Activated CD4-positive, alpha-beta T cell treated with anti-CD3 and anti-CD28 coated beads, Interleukin-2, amount 10 ng/mL, durations not matched to agents 24 days and 14 days (primary cell): ENCODE measurements at regions not wholly inside any gene's neighbourhood (a gene's known extent, or its start where the extent isn't known, plus 50 kb on each side); places are given as distances from the start of the nearest gene placed in this dataset.

Source experiments
- DNase-seq: peaks from one replicate; pipeline ENCODE4 v3.0.0; 2022
- H3K27ac Mint-ChIP-seq: one replicate; pipeline ENCODE4 v1.8.0; 2022; ENCODE audit warnings: mild to moderate bottlenecking, mixed read lengths
- H3K27me3 Mint-ChIP-seq: one replicate; pipeline ENCODE4 v1.8.0; 2022; ENCODE audit warnings: mixed read lengths
- H3K36me3 Mint-ChIP-seq: one replicate; pipeline ENCODE4 v1.8.0; 2022; ENCODE audit warnings: low read depth, mild to moderate bottlenecking, mixed read lengths
- H3K4me1 Mint-ChIP-seq: one replicate; pipeline ENCODE4 v1.8.0; 2021; ENCODE audit warnings: mixed read lengths
- H3K4me3 Mint-ChIP-seq: one replicate; pipeline ENCODE4 v1.8.0; 2022; ENCODE audit warnings: mild to moderate bottlenecking, moderate library complexity, mixed read lengths
- H3K9me3 Mint-ChIP-seq: one replicate; pipeline ENCODE4 v1.8.0; 2021; ENCODE audit warnings: mixed read lengths
- intact Hi-C: fragments of 100-400 bp; cut with micrococcal nuclease; formaldehyde crosslinking; loops from one replicate; pipeline ENCODE4 v1.15.1; 2023

DNA sequence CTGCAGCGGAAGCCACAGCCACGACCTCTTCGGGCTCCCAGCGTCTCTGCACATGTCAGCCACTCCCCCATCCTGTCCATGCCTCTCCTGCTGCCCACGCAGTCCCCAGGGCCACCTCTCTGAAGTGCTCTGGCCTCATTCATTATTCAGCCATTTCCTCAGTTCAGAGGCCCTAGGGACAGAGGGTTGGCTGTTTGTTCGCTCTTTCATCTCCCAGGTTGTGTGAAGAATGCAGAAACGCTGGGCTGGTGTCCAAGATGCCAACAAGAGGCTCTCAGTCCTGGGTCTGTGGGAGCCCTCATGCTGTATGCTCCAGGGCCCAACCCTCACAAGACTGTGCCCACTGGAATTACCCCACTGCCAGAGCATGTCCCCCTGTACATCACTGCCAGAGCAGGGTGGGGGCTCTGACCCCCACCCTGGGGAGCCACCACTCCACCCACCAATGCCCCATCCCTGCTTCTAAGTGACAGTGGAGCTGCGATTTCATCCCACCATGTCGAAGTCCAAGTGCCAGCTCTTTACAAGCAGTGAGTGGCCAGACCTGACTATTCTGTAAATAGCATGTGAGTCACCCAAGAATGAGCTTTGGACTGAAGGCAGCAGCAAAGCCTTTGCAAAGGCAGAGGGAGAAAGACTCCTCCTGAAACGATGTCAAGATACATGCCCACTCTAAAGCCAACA, 209.6 kb downstream of the BUD13 start:
- Mint-ChIP-seq H3K27ac (no peak overlapping the region), H3K27me3 (no peaks in the 10 kb centered on the region), H3K4me3 (no peak overlapping the region), H3K4me1 (no peaks in the 10 kb centered on the region), H3K9me3 (no peaks in the 10 kb centered on the region), H3K36me3 (no peaks in the 10 kb centered on the region)
- DNase-seq, result no peak
- intact Hi-C loops, result no loop called here

DNA sequence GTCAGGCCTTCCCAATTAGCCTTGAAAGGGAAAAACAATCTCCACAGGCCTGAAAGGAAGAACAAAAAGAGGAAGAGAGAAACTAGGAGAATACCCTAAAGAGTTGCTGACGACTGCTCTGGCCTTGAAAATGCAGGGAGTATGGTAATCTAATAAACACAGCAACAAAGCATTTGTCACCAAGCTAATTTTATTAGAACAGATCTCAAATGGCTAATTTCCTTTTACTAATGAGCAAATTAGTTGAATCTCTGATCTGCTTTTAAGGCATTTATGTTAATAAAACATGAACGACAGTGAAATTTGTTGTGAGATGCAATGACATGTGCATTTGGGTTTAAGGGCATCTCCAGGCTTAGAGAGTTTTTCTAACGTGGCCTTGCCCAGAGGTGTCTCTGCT, 212.2 kb downstream of the BUD13 start:
- no peak for DNase-seq
- H3K4me3 Mint-ChIP-seq, result no peak overlapping the region
- no peaks in the 10 kb centered on the region for H3K27me3 Mint-ChIP-seq
- H3K36me3 Mint-ChIP-seq, result no peaks in the 10 kb centered on the region
- no peaks in the 10 kb centered on the region for H3K9me3 Mint-ChIP-seq
- H3K27ac Mint-ChIP-seq, result no peak overlapping the region
- intact Hi-C loops, result no loop called here
- no peaks in the 10 kb centered on the region for H3K4me1 Mint-ChIP-seq

DNA sequence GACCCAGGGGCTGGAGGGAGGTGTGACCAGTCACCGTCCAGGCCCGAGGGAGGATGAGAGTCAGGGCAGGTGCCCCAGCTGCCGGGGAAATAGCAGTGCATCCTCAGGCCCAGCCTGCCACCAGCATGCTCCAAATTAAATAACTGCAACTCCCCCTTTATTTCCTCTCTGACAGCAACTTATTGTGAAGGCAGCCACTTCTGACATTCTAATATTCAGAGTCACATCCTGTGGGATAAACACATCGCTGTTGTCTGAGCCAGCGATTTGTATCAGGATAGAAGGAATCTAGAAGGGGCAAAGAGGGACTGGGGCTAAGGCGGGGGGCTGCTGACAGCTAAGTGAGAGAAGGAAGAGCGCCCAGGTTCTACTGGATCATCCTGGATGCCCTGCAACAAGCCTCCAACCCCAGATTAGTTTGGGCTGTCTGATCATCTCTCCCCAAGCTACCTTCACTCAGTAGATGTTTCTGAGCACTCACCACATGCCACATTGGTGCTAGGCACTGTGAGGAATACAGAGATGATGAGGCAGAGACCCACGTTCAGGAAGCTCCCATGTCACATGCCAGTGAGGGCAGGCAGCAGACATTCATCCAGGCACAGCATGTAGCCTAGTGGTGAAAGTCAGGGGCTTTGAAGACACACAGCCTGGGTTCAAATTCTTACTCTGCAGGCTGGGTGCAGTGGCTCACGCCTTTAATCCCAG, 214.1 kb downstream of the BUD13 start:
- Mint-ChIP-seq H3K9me3 (no peaks in the 10 kb centered on the region), H3K36me3 (no peaks in the 10 kb centered on the region), H3K4me3 (no peak overlapping the region), H3K27me3 (no peaks in the 10 kb centered on the region), H3K27ac (no peak overlapping the region), H3K4me1 (no peaks in the 10 kb centered on the region)
- no peak for DNase-seq
- intact Hi-C loops, result no loop called here

DNA sequence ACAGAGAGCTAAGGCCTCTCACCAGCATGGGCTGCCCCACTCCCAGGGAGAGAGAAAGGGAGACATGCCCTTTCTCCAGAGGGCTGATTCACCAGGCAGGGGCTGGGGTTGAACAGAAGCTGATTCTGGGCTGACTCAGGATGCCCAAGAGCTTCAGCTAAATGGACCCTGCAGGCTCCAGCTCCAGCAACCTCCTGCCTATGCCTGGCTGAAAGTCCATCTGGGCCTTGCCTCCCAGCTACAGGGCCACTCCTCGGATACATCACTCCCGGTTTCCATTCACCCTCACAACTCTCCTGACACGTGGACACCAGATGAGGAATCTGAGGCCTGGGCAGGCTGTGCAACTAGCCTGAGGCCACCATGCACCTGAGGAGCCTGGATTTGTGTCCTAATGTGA, 215.5 kb downstream of the BUD13 start:
- Mint-ChIP-seq H3K27me3 (no peaks in the 10 kb centered on the region), H3K4me1 (no peaks in the 10 kb centered on the region), H3K9me3 (no peaks in the 10 kb centered on the region), H3K27ac (no peak overlapping the region), H3K4me3 (no peak overlapping the region), H3K36me3 (no peaks in the 10 kb centered on the region)
- intact Hi-C loops, result no loop called here
- no peak for DNase-seq

DNA sequence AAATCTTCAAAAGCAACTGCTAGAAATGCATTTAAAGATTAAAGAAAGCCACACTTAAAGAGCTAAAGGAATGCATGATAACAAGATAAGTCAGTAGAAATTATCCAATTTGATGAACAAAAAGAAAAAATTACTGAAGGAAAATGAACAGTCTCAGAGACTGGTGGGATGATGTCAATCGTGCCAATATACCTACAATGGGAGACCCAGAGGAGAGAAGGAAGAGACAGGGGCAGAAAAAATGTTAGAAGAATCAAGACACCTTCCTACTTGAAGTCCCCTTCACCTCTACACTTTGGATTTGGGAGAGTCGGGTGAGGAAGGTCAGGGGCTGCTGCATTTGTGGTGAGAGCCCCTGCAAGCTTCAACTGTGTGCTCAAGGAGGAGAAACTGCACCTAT, 216.3 kb downstream of the BUD13 start:
- Mint-ChIP-seq H3K4me1 (no peaks in the 10 kb centered on the region), H3K27ac (no peak overlapping the region), H3K4me3 (no peak overlapping the region), H3K9me3 (no peaks in the 10 kb centered on the region), H3K36me3 (no peaks in the 10 kb centered on the region), H3K27me3 (no peaks in the 10 kb centered on the region)
- intact Hi-C loops, result no loop called here
- no peak for DNase-seq

DNA sequence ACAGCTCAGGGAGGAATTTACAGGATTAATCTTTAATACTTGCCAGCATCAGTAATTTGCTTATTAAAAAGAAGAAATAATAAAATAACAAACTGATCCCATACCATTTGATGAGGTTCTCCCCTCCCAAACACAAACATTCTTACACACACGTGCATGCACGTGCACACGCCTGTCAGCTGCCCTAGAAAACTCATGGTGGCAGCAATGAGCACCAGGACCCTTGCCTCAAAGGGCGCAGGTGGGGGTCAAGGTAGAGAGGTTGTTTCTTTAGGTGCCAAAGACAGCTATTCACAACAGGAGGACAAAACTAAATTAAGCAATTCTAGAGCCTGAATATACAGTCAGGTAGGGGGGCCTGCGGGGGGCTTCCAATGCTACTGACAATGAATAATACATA, 219.3 kb downstream of the BUD13 start:
- DNase-seq, result no peak
- intact Hi-C loops, result no loop called here
- Mint-ChIP-seq H3K4me3 (no peak overlapping the region), H3K4me1 (no peaks in the 10 kb centered on the region), H3K36me3 (no peaks in the 10 kb centered on the region), H3K27me3 (no peaks in the 10 kb centered on the region), H3K9me3 (no peaks in the 10 kb centered on the region), H3K27ac (no peak overlapping the region)

DNA sequence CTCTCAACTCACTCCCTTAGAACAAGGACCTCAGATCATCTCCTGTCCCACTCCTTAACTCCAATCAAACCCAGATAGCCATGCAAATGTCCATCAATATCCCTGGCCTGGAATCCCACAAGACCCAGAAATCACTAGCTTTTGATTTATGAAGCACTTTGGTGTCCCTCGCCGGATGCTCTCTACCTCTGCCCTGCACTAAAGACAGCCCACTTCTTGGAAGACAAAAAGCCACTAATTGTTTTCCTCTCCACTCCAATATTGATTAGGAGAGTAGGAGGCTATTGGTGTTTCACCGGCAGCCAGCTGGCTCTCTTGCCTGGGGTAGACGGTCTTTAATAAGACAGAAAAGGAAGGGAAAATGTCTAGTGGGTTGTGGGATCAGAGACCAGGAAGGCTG, 221.2 kb downstream of the BUD13 start:
- no peak overlapping the region for H3K27ac Mint-ChIP-seq
- H3K4me3 Mint-ChIP-seq, result no peak overlapping the region
- intact Hi-C loops, result no loop called here
- H3K4me1 Mint-ChIP-seq, result no peaks in the 10 kb centered on the region
- H3K9me3 Mint-ChIP-seq, result no peaks in the 10 kb centered on the region
- H3K36me3 Mint-ChIP-seq, result no peaks in the 10 kb centered on the region
- H3K27me3 Mint-ChIP-seq, result peaks cover 2% of the 10 kb centered on the region
- DNase-seq, result no peak

DNA sequence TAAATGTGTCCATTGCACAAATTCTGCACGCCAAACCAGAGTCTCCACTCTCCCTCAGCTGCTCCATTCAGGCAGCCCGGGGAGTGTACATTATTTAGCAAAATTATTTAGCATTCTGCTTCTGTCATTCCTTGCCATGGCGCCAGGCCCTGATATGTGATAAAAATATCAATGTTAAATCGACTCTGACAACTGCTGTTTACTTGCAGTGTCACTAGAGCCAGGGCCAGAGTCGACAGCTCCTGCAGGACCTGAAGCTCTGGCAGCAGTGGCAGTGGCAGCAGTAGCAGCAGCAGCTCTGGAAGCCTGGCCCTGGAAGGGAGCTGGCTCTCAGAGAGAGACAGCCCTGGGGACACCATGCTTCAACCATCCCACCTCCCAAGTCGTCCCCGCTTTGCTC, 224.5 kb downstream of the BUD13 start:
- intact Hi-C loops, result no loop called here
- Mint-ChIP-seq H3K36me3 (no peaks in the 10 kb centered on the region), H3K27ac (no peak overlapping the region), H3K4me1 (no peaks in the 10 kb centered on the region), H3K4me3 (no peak overlapping the region), H3K9me3 (no peaks in the 10 kb centered on the region), H3K27me3 (peaks cover 2% of the 10 kb centered on the region)
- no peak for DNase-seq

DNA sequence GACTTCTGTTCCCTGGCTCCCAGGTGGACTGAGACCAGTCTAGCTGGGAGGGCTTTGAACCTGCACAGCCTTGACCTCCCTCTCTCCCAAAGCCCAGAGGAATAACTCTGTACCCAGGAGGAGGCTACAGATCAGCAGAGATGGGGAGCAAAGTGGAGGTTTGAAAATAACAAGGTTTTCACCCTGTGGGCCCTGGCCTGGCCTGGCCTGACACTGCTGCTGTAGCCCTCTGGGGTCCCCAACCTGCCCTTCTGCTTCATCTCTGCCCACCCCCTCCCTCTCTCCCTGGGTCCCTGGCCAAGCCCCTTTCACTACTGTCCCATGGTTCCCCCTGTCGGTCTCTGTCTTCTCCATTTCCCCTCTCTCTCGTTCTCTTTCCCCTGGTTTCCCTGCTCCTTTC, 225.2 kb downstream of the BUD13 start:
- Mint-ChIP-seq H3K27ac (no peak overlapping the region), H3K36me3 (no peaks in the 10 kb centered on the region), H3K27me3 (peaks cover 2% of the 10 kb centered on the region), H3K4me3 (no peak overlapping the region), H3K4me1 (no peaks in the 10 kb centered on the region), H3K9me3 (no peaks in the 10 kb centered on the region)
- no peak for DNase-seq
- intact Hi-C loops, result no loop called here

DNA sequence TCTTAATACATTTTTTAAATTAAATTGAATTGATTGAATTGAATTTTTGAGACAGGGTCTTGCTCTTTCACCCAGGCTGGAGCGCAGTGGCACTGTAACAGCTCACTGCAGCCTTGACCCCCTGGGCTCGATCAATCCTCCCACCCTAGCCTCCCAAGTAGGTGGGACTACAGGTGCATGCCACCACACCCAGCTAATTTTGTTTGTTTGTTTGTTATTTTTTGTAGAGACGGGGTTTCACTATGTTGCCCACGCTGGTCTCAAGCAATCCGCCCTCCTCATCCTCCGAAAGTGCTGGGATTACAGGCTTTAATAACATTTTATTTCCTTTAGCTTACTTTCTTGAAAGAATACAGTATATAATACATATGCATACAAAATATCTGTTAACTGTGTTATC, 226.9 kb downstream of the BUD13 start:
- H3K9me3 Mint-ChIP-seq, result no peaks in the 10 kb centered on the region

DNA sequence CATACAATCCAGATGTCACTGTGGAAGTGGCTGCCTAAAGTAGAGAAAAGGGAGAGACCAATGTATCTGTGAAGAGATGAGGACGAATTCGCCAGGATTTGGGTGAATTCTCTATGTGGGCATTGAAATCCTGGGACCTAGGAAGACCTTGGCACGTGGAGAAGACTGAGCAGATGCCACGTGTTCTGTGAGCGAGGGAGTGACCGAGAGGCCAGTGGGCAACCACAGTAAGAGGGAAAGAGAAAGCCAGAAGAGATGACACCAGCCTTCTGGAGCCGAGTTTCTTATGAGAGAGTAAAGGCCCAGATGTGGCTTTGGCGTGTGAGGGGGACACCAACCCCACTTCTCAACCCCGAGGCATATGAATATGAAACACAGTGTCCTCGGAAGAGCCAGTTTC, 228.1 kb downstream of the BUD13 start:
- no peak overlapping the region for H3K4me3 Mint-ChIP-seq
- intact Hi-C loops, result no loop called here
- no peaks in the 10 kb centered on the region for H3K36me3 Mint-ChIP-seq
- H3K4me1 Mint-ChIP-seq, result no peaks in the 10 kb centered on the region
- H3K9me3 Mint-ChIP-seq, result no peaks in the 10 kb centered on the region
- H3K27ac Mint-ChIP-seq, result no peak overlapping the region
- no peak for DNase-seq
- peaks cover 2% of the 10 kb centered on the region for H3K27me3 Mint-ChIP-seq

More for the DNA sequence above, 226.9 kb downstream of the BUD13 start:
- Mint-ChIP-seq H3K4me3 (no peak overlapping the region), H3K4me1 (no peaks in the 10 kb centered on the region), H3K36me3 (no peaks in the 10 kb centered on the region), H3K27ac (no peak overlapping the region), H3K27me3 (peaks cover 2% of the 10 kb centered on the region)
- intact Hi-C loops, result no loop called here
- no peak for DNase-seq

DNA sequence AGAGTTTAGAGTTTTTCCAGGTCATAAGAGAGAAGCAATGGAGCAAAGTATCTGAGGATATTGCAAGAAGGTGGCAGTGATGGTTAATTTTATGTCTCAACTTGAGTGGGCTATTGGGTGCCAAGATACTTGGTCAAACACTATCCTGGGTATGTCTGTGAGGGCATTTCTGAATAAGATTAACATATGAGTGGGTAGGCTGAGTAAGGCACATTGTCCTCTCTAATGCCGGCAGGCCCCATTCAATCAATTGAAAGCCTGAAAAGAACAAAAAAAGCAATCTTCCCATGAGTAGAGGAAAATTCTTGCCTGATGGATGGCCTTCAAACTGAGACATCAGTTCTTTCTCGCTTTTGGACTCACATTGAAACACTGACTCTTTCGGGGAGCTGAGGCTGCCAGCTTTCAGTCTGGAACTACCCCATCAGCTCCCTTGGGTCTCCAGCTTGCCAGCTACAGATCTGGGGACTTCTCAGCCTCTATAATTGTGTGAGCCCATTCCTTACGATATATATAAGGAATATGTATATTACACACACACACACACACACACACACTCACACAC, 228.8 kb downstream of the BUD13 start:
- Mint-ChIP-seq H3K36me3 (no peaks in the 10 kb centered on the region), H3K4me1 (no peaks in the 10 kb centered on the region), H3K9me3 (no peaks in the 10 kb centered on the region), H3K27ac (no peak overlapping the region), H3K27me3 (peaks cover 2% of the 10 kb centered on the region), H3K4me3 (no peak overlapping the region)
- intact Hi-C loops, result no loop called here
- no peak for DNase-seq

DNA sequence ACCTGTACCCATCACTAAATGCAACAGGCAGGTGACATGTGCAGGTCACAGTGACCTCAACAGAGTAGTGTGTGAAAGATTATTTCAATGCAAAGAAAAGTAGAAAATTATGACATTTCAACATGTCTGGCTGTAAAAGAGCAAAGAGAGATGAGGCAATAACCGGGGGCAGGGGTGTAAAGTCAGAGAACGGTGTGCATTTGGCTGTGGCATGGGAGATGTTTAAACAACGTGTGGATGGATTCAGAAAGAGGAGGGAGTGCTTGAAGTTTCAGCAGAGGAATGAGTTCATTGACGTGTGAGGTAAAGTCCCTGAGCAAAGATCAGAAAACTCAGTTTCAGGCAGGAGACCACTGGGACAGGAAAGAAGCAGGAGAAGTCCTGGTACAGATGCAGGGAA, 229.7 kb downstream of the BUD13 start:
- Mint-ChIP-seq H3K4me3 (no peak overlapping the region), H3K36me3 (no peaks in the 10 kb centered on the region), H3K4me1 (no peaks in the 10 kb centered on the region), H3K27ac (no peak overlapping the region), H3K9me3 (no peaks in the 10 kb centered on the region), H3K27me3 (peaks cover 2% of the 10 kb centered on the region)
- intact Hi-C loops, result no loop called here
- DNase-seq, result no peak

DNA sequence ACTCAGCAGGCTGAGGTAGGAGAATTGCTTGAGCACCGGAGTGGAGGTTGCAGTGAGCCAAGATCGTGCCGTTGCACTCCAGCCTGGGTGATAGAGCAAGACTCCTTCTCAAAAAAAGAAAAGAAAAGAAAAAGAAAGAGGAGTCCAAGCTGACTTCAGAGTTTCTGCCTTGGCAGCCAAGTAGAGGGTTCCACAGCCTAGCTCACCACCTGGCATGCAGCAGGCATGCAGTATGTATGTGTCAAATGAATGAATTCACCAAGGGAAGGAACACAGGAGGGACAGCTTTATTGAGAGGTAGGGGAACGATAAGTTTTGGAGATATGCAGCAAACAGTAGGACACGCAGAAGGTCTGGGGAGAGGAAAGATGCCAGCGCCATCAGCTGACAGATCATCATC, 230.4 kb downstream of the BUD13 start:
- Mint-ChIP-seq H3K36me3 (no peaks in the 10 kb centered on the region), H3K9me3 (no peaks in the 10 kb centered on the region), H3K4me1 (no peaks in the 10 kb centered on the region), H3K27me3 (no peaks in the 10 kb centered on the region), H3K27ac (no peak overlapping the region), H3K4me3 (no peak overlapping the region)
- intact Hi-C loops, result no loop called here
- no peak for DNase-seq

DNA sequence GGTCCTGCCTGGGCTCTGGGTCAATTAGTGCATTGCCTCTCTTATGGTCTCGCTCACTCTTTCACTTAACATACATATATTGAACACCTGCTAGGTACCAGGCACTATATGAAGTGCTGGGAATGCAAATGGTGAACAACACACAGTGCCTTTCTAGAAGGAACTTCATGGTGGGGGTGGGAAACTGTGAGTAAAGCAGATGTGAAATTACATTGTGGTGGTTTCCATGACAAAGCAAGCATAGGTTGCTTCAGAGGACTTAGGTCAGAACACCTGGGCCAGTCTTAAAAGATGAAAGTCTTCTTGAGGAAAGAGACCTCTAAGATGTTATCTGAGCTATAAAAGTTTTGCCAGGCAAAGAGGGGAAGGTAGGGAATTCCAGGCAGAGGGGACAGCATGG, 231.3 kb downstream of the BUD13 start:
- no peak overlapping the region for H3K27ac Mint-ChIP-seq
- H3K4me1 Mint-ChIP-seq, result no peaks in the 10 kb centered on the region
- no peak for DNase-seq
- H3K36me3 Mint-ChIP-seq, result no peaks in the 10 kb centered on the region
- H3K9me3 Mint-ChIP-seq, result no peaks in the 10 kb centered on the region
- no peak overlapping the region for H3K4me3 Mint-ChIP-seq
- no peaks in the 10 kb centered on the region for H3K27me3 Mint-ChIP-seq
- intact Hi-C loops, result no loop called here
